Loucy (cell line): ENCODE measurements at regions not wholly inside any gene's neighbourhood (a gene's known extent, or its start where the extent isn't known, plus 50 kb on each side); places are given as distances from the start of the nearest gene placed in this dataset.

Experiments
- H2AFZ ChIP-seq: fragments of 200-600 bp; sonication (generic); 2 replicates; pipeline ENCODE4 v1.6.0; 2016; ENCODE audit warnings: antibody characterized with exemption, mild to moderate bottlenecking, low read length, moderate library complexity
- H3F3A ChIP-seq: fragments of 200-600 bp; 2 replicates; pipeline ENCODE4 v1.6.0; 2016; ENCODE audit warnings: antibody characterized with exemption, low read depth, mild to moderate bottlenecking
- H3K27me3 ChIP-seq: fragments of 200-600 bp; sonication (generic); 2 replicates; pipeline ENCODE4 v1.6.1; 2014; ENCODE audit warnings: low read length, mild to moderate bottlenecking; ENCODE audit not compliant: insufficient read depth, poor library complexity, severe bottlenecking
- H3K36me3 ChIP-seq: fragments of 200-600 bp; sonication (generic); 2 replicates; pipeline ENCODE4 v1.6.1; 2016; ENCODE audit warnings: low read length; ENCODE audit not compliant: insufficient read depth
- H3K4me1 ChIP-seq: fragments of 200-600 bp; sonication (generic); 2 replicates; pipeline ENCODE4 v1.5.1; 2014; ENCODE audit warnings: low read length, mild to moderate bottlenecking; ENCODE audit not compliant: insufficient read depth, poor library complexity, severe bottlenecking
- H3K4me2 ChIP-seq: fragments of 200-600 bp; sonication (generic); 2 replicates; pipeline ENCODE4 v1.6.0; 2014; ENCODE audit warnings: antibody characterized with exemption, low read length, low read depth, mild to moderate bottlenecking; ENCODE audit not compliant: poor library complexity, severe bottlenecking
- H3K4me3 ChIP-seq: fragments of 200-600 bp; sonication (generic); 2 replicates; pipeline ENCODE4 v1.5.1; 2014; ENCODE audit warnings: low read length, mild to moderate bottlenecking, mixed read lengths; ENCODE audit not compliant: poor library complexity, severe bottlenecking
- H3K79me2 ChIP-seq: fragments of 200-600 bp; sonication (generic); 2 replicates; pipeline ENCODE4 v1.6.1; 2014; ENCODE audit warnings: low read length; ENCODE audit not compliant: insufficient read depth
- H3K9ac ChIP-seq: fragments of 200-600 bp; sonication (generic); 2 replicates; pipeline ENCODE4 v1.6.0; 2014; ENCODE audit warnings: mild to moderate bottlenecking, low read depth, low read length, moderate library complexity; ENCODE audit not compliant: poor library complexity, severe bottlenecking
- H3K9me2 ChIP-seq: fragments of 200-600 bp; sonication (generic); replicated peaks from 2 replicates; pipeline ENCODE4 v1.6.1; 2016; ENCODE audit warnings: low read depth, low read length, mixed read lengths
- H3K9me3 ChIP-seq: fragments of 200-600 bp; sonication (generic); 2 replicates; pipeline ENCODE4 v1.6.1; 2014; ENCODE audit warnings: mild to moderate bottlenecking, antibody characterized with exemption, low read length, low read depth; ENCODE audit not compliant: insufficient read depth
- H4K20me1 ChIP-seq: fragments of 200-600 bp; sonication (generic); 2 replicates; pipeline ENCODE4 v1.6.0; 2014; ENCODE audit warnings: antibody characterized with exemption, low read length, mild to moderate bottlenecking; ENCODE audit not compliant: insufficient read depth, poor library complexity, severe bottlenecking
- EZH2phosphoT487 ChIP-seq: fragments of 200-600 bp; IDR thresholded peaks from 2 replicates; pipeline ENCODE4 v1.6.1; 2018; ENCODE audit warnings: antibody characterized with exemption, mild to moderate bottlenecking, moderate library complexity, borderline replicate concordance
- TF ChIP-seq, protein P1 (sequence below): fragments of 200-600 bp; sonication (generic); conservative IDR thresholded peaks from 2 replicates; pipeline ENCODE4 v1.5.1; 2014; ENCODE audit warnings: mild to moderate bottlenecking, antibody characterized with exemption, low read length

GRCh38 chr1:172724765-172725613, 66.1 kb downstream of the FASLG start:
- Histone ChIP-seq H3F3A (no peaks in the 10 kb centered on the region), H3K4me3 (no peak overlapping the region), H2AFZ (peak overlapping the region; percentile 10; the same call in 1 of the 2 replicates), H3K27me3 (no peaks in the 10 kb centered on the region), H3K4me2 (no peak overlapping the region), H3K36me3 (no peaks in the 10 kb centered on the region), H3K4me1 (peaks cover 33% of the 10 kb centered on the region), H3K9ac (no peak overlapping the region), H3K9me3 (peaks cover 13% of the 10 kb centered on the region; the same call in 1 of the 2 replicates), H4K20me1 (no peaks in the 10 kb centered on the region), H3K79me2 (no peaks in the 10 kb centered on the region), H3K9me2 (no peaks in the 10 kb centered on the region)
- TF ChIP-seq, protein P1, sequence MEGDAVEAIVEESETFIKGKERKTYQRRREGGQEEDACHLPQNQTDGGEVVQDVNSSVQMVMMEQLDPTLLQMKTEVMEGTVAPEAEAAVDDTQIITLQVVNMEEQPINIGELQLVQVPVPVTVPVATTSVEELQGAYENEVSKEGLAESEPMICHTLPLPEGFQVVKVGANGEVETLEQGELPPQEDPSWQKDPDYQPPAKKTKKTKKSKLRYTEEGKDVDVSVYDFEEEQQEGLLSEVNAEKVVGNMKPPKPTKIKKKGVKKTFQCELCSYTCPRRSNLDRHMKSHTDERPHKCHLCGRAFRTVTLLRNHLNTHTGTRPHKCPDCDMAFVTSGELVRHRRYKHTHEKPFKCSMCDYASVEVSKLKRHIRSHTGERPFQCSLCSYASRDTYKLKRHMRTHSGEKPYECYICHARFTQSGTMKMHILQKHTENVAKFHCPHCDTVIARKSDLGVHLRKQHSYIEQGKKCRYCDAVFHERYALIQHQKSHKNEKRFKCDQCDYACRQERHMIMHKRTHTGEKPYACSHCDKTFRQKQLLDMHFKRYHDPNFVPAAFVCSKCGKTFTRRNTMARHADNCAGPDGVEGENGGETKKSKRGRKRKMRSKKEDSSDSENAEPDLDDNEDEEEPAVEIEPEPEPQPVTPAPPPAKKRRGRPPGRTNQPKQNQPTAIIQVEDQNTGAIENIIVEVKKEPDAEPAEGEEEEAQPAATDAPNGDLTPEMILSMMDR = no peak
- TF ChIP-seq EZH2phosphoT487 = no peak

- Histone ChIP-seq H3K9me3 (peaks cover 13% of the 10 kb centered on the region; the same call in 1 of the 2 replicates), H3K36me3 (no peaks in the 10 kb centered on the region), H3F3A (no peaks in the 10 kb centered on the region), H2AFZ (peak overlapping the region; percentile 42), H3K4me2 (peak overlapping the region; percentile 18), H3K27me3 (no peaks in the 10 kb centered on the region), H3K79me2 (no peaks in the 10 kb centered on the region), H3K9ac (peak overlapping the region; percentile 3), H3K9me2 (no peaks in the 10 kb centered on the region), H3K4me3 (no peak overlapping the region), H4K20me1 (no peaks in the 10 kb centered on the region), H3K4me1 (peaks cover 33% of the 10 kb centered on the region)
- no peak for TF ChIP-seq EZH2phosphoT487
- TF ChIP-seq, protein P1 = peak; percentile 33
These were observed 67.8 kb downstream of the FASLG start for GRCh38 chr1:172726740-172727139.

- H3K9ac ChIP-seq = peak overlapping the region; percentile 3
- no peak overlapping the region for H3K4me2 ChIP-seq
- no peak overlapping the region for H3K4me3 ChIP-seq
- no peaks in the 10 kb centered on the region for H3K79me2 ChIP-seq
- no peaks in the 10 kb centered on the region for H3K36me3 ChIP-seq
- TF ChIP-seq, protein P1 = no peak
- TF ChIP-seq EZH2phosphoT487 = no peak
- H3K9me2 ChIP-seq = no peaks in the 10 kb centered on the region
- H3K4me1 ChIP-seq = peaks cover 33% of the 10 kb centered on the region
- peak overlapping the region; percentile 42; the same call in 1 of the 2 replicates for H2AFZ ChIP-seq
- peaks cover 13% of the 10 kb centered on the region; the same call in 1 of the 2 replicates for H3K9me3 ChIP-seq
- H4K20me1 ChIP-seq = no peaks in the 10 kb centered on the region
- H3K27me3 ChIP-seq = no peaks in the 10 kb centered on the region
- H3F3A ChIP-seq = no peaks in the 10 kb centered on the region
These were observed 68.5 kb downstream of the FASLG start for GRCh38 chr1:172727275-172727857.
